Transverse colon (tissue), 4 donors: ENCODE measurements at regions not wholly inside any gene's neighbourhood (a gene's known extent, or its start where the extent isn't known, plus 50 kb on each side); places are given as distances from the start of the nearest gene placed in this dataset.

Experiments used
- DNase-seq: peaks from one replicate; pipeline ENCODE4 v3.0.0-alpha.2; 2019
- H3K27ac ChIP-seq, 4 donors: fragments of 200-600 bp; sonication (generic); 2 replicates each; pipeline ENCODE4 v1.5.1; 2016 to 2018; ENCODE audit warnings: inconsistent platforms in 4 of 4
- H3K27me3 ChIP-seq: fragments of 200-600 bp; sonication (generic); 2 replicates; pipeline ENCODE4 v1.5.1; 2017; ENCODE audit warnings: inconsistent platforms
- H3K36me3 ChIP-seq, 4 donors: fragments of 200-600 bp; sonication (generic); 2 replicates each; pipeline ENCODE4 v1.5.1; 2017 to 2019; ENCODE audit warnings: inconsistent platforms in 4 of 4
- H3K4me1 ChIP-seq, 4 donors: fragments of 200-600 bp; sonication (generic); 2 replicates each; pipeline ENCODE4 v1.5.1; 2017 to 2020; ENCODE audit warnings: inconsistent platforms in 4 of 4
- H3K4me3 ChIP-seq, 4 donors: fragments of 200-600 bp; sonication (generic); 1 replicate in 1 of 4; 2 replicates in 3 of 4; pipeline versions ENCODE4 v1.5.1 to v1.6.1; 2017 to 2019; ENCODE audit warnings: inconsistent platforms in 4 of 4
- H3K9me3 ChIP-seq, 2 donors: fragments of 200-600 bp; sonication (generic); 2 replicates each; pipeline ENCODE4 v1.5.1; 2017 to 2019; ENCODE audit warnings: inconsistent platforms in 2 of 2
- EP300 ChIP-seq: sonication (generic); formaldehyde crosslinking; IDR thresholded peaks from one replicate; pipeline ENCODE4 v1.6.1; 2017; ENCODE audit warnings: antibody characterized with exemption, low read depth
- POLR2A ChIP-seq: fragments of 450-650 bp; IDR thresholded peaks from one replicate; pipeline ENCODE4 v1.6.1; 2016; ENCODE audit warnings: antibody characterized with exemption, mild to moderate bottlenecking, moderate library complexity
- POLR2AphosphoS5 ChIP-seq, 3 donors: sonication (generic); formaldehyde crosslinking; IDR thresholded peaks; one replicate each; pipeline ENCODE4 v1.6.1; 2016; ENCODE audit warnings: antibody characterized with exemption in 3 of 3
- WGBS, 2 donors: methylation state at CpG; one replicate each; pipeline ENCODE4 v1.1.5; 2018; ENCODE audit warnings: low coverage in 1 of 2; 5-methylcytosine and 5-hydroxymethylcytosine counted together
- in situ Hi-C, 4 donors: fragments of 200-750 bp; cut with MboI; loops; one replicate each; pipeline versions ENCODE4 v1.15.0 to v1.15.1; 2017; ENCODE audit warnings: low sequenced_read_pairs in 3 of 4, low pct_ligation_motif_present in 1 of 4, low pct_unique_long_range_greater_than_20kb in 1 of 4
- intact Hi-C: fragments of 100-400 bp; cut with DNase I; formaldehyde crosslinking; loops from one replicate; pipeline ENCODE4 v1.15.1; 2023; ENCODE audit warnings: low total_unique reads
- TF ChIP-seq, protein P1 (sequence below), 5 experiments: fragments of 200-600 bp in 3 of 5; fragments of 450-650 bp in 2 of 5; sonication (generic) in 3 of 5; IDR thresholded peaks; 1 replicate in 2 of 5; 2 replicates in 3 of 5; pipeline ENCODE4 v1.5.1; 2016 to 2017; ENCODE audit warnings: antibody characterized with exemption in 5 of 5, inconsistent platforms in 3 of 5, mild to moderate bottlenecking in 2 of 5, moderate library complexity in 1 of 5

DNA sequence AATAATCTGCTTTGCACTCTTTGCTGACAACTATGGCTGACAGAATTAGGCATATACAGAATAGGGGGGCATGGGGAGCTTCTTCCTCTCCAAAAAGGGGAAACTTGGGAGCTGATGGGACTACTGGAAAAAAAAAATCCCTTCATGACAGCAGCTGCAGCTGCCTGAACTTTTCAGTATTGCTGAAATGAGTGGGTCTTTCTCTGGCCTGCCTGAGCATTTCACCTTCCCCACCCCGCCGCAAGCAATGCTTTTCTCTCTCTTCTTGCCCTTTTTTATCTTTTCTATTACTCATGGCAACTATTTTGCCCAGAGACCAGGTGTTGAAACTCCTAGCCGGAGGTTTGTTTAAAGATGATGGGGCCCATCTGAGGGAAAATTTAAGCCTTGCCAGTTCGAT is 244.9 kb downstream of the SEMA3D start:
- 91 to 94% methylated on average over 4 of the region's 4 CpGs for WGBS, 2 donors
- no peaks in the 10 kb centered on the region for H3K27me3 ChIP-seq
- H3K4me3 ChIP-seq, result no peak overlapping the region
- no peaks in the 10 kb centered on the region for H3K9me3 ChIP-seq
- H3K27ac ChIP-seq, result no peak overlapping the region
- H3K36me3 ChIP-seq, result no peaks in the 10 kb centered on the region
- no peaks in the 10 kb centered on the region for H3K4me1 ChIP-seq
- in situ Hi-C loops, result no loop called here
- no peak for DNase-seq
- TF ChIP-seq, protein P1, sequence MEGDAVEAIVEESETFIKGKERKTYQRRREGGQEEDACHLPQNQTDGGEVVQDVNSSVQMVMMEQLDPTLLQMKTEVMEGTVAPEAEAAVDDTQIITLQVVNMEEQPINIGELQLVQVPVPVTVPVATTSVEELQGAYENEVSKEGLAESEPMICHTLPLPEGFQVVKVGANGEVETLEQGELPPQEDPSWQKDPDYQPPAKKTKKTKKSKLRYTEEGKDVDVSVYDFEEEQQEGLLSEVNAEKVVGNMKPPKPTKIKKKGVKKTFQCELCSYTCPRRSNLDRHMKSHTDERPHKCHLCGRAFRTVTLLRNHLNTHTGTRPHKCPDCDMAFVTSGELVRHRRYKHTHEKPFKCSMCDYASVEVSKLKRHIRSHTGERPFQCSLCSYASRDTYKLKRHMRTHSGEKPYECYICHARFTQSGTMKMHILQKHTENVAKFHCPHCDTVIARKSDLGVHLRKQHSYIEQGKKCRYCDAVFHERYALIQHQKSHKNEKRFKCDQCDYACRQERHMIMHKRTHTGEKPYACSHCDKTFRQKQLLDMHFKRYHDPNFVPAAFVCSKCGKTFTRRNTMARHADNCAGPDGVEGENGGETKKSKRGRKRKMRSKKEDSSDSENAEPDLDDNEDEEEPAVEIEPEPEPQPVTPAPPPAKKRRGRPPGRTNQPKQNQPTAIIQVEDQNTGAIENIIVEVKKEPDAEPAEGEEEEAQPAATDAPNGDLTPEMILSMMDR (IDR thresholded peaks at IDR 0.05), result no peak
- TF ChIP-seq POLR2A (no peak), EP300 (no peak), POLR2AphosphoS5 (IDR thresholded peaks at IDR 0.05) (no peak)
- intact Hi-C loops, result no loop called here

DNA sequence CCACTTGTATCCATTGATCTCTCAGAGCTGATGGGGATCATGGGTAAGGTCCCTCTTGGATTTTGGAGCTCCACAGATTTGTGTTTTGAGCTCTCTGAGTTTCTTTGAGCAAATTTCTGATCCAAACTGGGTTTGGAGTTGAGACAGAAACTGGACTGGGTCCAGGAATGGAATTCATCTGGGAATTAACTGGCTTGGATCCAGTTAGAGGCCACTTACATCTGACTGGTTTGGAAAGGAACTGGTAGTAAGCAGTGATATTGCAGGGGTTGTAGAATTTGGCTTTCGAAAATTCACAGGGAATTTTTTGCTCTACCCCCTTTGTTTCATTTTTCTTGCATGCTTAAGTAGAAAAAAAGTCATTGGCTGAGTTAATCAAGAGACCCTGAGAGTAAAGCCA is 245.6 kb downstream of the SEMA3D start:
- Histone ChIP-seq H3K4me1 (no peaks in the 10 kb centered on the region), H3K27me3 (no peaks in the 10 kb centered on the region), H3K27ac (no peak overlapping the region), H3K9me3 (no peaks in the 10 kb centered on the region), H3K4me3 (no peak overlapping the region), H3K36me3 (no peaks in the 10 kb centered on the region)
- intact Hi-C loops (no loop called here), in situ Hi-C loops (no loop called here)
- DNase-seq, result no peak
- WGBS, 2 donors, result 52% methylated on average over 1 of the region's 1 CpG; no CpG with 5 or more reads in 1 of the 2 donors
- TF ChIP-seq, protein P1 (IDR thresholded peaks at IDR 0.05), result no peak
- no peak for TF ChIP-seq EP300
- no peak for TF ChIP-seq POLR2A
- TF ChIP-seq POLR2AphosphoS5 (IDR thresholded peaks at IDR 0.05), result no peak

DNA sequence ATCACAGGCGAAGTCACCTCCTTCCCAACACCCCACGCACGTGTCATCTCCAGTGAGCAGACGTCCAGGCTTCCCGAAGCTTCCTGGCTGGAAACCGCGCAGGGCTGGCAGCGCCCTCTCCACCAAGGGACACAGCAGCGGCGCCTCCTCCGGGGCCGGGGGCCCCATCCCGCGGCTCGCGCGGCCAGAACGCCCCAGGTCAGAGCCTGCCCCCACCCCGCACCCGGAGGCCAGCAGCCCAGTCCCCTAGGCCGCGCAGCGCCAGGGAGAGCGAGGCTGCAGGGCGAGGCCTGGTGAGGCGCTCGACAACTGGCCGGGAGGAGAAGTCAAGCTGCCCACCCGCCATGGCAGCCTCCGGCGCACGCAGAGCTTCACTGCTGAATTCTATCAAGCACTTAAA is 247.0 kb downstream of the SEMA3D start:
- in situ Hi-C loops, result no loop called here
- no peaks in the 10 kb centered on the region for H3K27me3 ChIP-seq
- H3K36me3 ChIP-seq, result no peaks in the 10 kb centered on the region
- H3K9me3 ChIP-seq, result no peaks in the 10 kb centered on the region
- no peak for TF ChIP-seq POLR2A
- no peaks in the 10 kb centered on the region for H3K4me1 ChIP-seq
- H3K4me3 ChIP-seq, result no peak overlapping the region
- WGBS, 2 donors, result 93% methylated on average over 28 of the region's 32 CpGs; no CpG with 5 or more reads in 1 of the 2 donors
- no peak for DNase-seq
- no peak overlapping the region for H3K27ac ChIP-seq
- intact Hi-C loops, result no loop called here

DNA sequence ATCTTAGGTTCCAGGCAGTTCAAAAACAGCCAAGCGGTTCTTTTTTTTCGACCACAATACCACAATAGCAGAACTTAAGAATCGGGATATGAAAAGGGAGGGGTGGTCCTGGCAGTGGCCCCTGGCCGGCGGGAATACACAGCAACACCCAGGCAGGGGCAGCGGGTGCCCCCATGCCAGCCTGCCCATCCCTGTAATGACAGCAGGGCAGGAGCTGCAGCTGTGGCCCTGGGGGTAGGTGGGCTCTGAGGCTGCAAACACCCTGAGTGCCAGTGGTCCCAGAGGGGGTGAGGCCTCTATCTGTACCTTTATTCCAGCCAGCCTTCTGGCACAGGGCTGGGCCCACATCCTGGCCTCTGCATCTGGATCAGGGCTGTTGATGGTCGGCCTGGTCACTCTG is 247.4 kb downstream of the SEMA3D start:
- Histone ChIP-seq H3K4me3 (no peak overlapping the region), H3K9me3 (no peaks in the 10 kb centered on the region), H3K36me3 (no peaks in the 10 kb centered on the region), H3K4me1 (no peaks in the 10 kb centered on the region), H3K27me3 (no peaks in the 10 kb centered on the region), H3K27ac (no peak overlapping the region)
- in situ Hi-C loops, result no loop called here
- WGBS, 2 donors, result 92% methylated on average over 7 of the region's 7 CpGs; no CpG with 5 or more reads in 1 of the 2 donors
- DNase-seq, result no peak
- intact Hi-C loops, result no loop called here
- TF ChIP-seq EP300 (no peak), POLR2A (no peak), POLR2AphosphoS5 (IDR thresholded peaks at IDR 0.05) (no peak)
- TF ChIP-seq, protein P1 (IDR thresholded peaks at IDR 0.05), result no peak

DNA sequence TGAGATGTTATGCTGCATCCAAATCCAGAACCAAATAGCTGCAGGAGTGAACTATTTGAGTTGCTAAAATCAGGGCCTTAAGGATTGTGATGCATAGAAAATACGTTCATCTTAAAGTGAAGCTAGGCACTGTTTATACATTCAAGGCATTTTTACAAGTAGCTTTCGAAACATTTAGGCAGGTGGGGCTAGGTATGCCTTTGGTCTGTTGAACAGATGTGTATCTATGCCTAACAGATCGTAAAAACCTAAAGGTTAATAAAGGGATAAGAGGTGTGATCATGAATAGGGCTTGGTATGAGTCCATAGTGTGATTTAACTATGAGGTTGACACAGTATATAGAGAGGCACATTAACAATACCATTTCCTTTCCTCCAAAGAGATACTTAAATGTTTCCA is 262.5 kb downstream of the SEMA3D start:
- intact Hi-C loops, result no loop called here
- DNase-seq, result no peak
- no peak for TF ChIP-seq POLR2A
- TF ChIP-seq POLR2AphosphoS5 (IDR thresholded peaks at IDR 0.05), result no peak
- TF ChIP-seq EP300, result no peak
- TF ChIP-seq, protein P1 (IDR thresholded peaks at IDR 0.05), result no peak
- Histone ChIP-seq H3K4me1 (no peaks in the 10 kb centered on the region), H3K27me3 (no peaks in the 10 kb centered on the region), H3K27ac (no peak overlapping the region), H3K4me3 (no peak overlapping the region), H3K9me3 (no peaks in the 10 kb centered on the region), H3K36me3 (no peaks in the 10 kb centered on the region)
- in situ Hi-C loops, result no loop called here
- WGBS, 2 donors, result 45 to 48% methylated on average over 3 of the region's 3 CpGs
